ENCODE measurements at regions not wholly inside any gene's neighbourhood (a gene's known extent, or its start where the extent isn't known, plus 50 kb on each side); places are given as distances from the start of the nearest gene placed in this dataset.

- Histone ChIP-seq H3K4me1 (ENCODE audit: low read length) (no peaks in the 10 kb centered on the region), H3K9ac (ENCODE audit: low read length) (no peak overlapping the region), H4K20me1 (ENCODE audit: insufficient read depth, low read length) (no peaks in the 10 kb centered on the region), H2AFZ (ENCODE audit: low read depth, low read length) (no peak overlapping the region), H3K27me3 (ENCODE audit: low read depth, low read length) (no peaks in the 10 kb centered on the region), H3K79me2 (ENCODE audit: low read length) (no peaks in the 10 kb centered on the region), H3K36me3 (replicated peaks; ENCODE audit: low read depth, low read length) (no peaks in the 10 kb centered on the region), H3K9me3 (ENCODE audit: insufficient read depth, low read length) (no peaks in the 10 kb centered on the region), H3K4me3 (ENCODE audit: low read length) (no peak overlapping the region), H3K27ac (ENCODE audit: low read length) (no peak overlapping the region), H3K4me2 (ENCODE audit: low read length) (no peak overlapping the region)
- no peak for TF ChIP-seq EZH2phosphoT487 (IDR thresholded peaks at IDR 0.05; ENCODE audit: low read depth)
- TF ChIP-seq, protein P1, sequence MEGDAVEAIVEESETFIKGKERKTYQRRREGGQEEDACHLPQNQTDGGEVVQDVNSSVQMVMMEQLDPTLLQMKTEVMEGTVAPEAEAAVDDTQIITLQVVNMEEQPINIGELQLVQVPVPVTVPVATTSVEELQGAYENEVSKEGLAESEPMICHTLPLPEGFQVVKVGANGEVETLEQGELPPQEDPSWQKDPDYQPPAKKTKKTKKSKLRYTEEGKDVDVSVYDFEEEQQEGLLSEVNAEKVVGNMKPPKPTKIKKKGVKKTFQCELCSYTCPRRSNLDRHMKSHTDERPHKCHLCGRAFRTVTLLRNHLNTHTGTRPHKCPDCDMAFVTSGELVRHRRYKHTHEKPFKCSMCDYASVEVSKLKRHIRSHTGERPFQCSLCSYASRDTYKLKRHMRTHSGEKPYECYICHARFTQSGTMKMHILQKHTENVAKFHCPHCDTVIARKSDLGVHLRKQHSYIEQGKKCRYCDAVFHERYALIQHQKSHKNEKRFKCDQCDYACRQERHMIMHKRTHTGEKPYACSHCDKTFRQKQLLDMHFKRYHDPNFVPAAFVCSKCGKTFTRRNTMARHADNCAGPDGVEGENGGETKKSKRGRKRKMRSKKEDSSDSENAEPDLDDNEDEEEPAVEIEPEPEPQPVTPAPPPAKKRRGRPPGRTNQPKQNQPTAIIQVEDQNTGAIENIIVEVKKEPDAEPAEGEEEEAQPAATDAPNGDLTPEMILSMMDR (IDR thresholded peaks at IDR 0.05; ENCODE audit: low read depth, low read length): no peak
Measured at GRCh38 chr10:23988006-23988405, 220.9 kb upstream of the KIAA1217 start.

DNA sequence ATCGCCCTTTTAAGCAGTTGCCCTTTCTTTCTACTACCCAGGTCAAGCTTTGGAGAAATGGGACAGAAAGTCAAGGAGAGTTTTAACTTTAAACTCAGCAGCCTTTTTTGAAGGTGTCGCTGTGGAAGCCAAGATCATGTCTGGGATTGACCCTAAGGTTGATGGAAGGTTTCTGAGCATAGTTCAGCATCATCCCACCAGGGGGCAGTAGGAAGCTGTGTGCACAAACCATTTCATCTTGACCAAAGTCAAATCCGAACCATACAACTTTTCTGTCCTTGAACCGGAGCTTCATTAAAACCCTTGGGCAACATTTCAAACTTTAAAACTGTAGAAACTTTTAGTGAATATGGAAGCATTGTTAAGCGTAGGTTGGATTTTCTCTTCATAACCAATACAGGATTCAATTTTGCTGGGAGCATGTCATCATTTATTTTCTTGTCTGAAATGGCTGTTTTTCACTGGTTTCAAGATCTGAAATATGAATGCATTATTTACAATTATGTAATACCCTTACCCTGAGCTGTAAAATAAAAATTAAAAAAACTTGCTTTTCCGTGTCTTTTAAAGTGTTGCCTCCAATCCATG lies 214.4 kb upstream of the KIAA1217 start:
- TF ChIP-seq, protein P1 (IDR thresholded peaks at IDR 0.05; ENCODE audit: low read depth, low read length): peak; percentile 67
- no peak for TF ChIP-seq EZH2phosphoT487 (IDR thresholded peaks at IDR 0.05; ENCODE audit: low read depth)

DNA sequence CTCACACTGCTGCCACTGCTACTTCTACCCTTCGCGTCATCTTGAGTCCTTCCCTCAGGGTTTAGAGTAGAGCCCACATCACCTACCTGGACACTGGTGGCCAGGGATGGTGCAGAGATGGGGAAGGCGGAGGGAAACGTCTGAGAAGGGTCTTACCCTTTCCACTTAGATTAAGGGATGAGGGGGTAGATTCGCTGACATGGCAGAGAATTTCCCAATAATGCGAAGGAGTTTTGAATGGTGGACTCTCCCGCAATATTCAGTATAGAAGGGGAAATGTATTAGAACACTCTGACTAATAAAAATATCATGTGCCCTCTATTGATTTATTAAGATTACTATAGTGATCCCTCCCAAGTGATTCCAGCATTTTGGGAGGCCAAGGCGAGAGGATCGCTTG lies 209.5 kb upstream of the KIAA1217 start:
- H4K20me1 ChIP-seq (ENCODE audit: insufficient read depth, low read length): no peaks in the 10 kb centered on the region
- H3K27me3 ChIP-seq (ENCODE audit: low read depth, low read length): no peaks in the 10 kb centered on the region
- H3K4me2 ChIP-seq (ENCODE audit: low read length): no peak overlapping the region
- H3K79me2 ChIP-seq (ENCODE audit: low read length): no peaks in the 10 kb centered on the region
- no peak overlapping the region for H3K9ac ChIP-seq (ENCODE audit: low read length)
- no peaks in the 10 kb centered on the region for H3K36me3 ChIP-seq (replicated peaks; ENCODE audit: low read depth, low read length)
- H3K9me3 ChIP-seq (ENCODE audit: insufficient read depth, low read length): no peaks in the 10 kb centered on the region
- no peak overlapping the region for H3K27ac ChIP-seq (ENCODE audit: low read length)
- no peaks in the 10 kb centered on the region for H3K4me1 ChIP-seq (ENCODE audit: low read length)
- TF ChIP-seq, protein P1 (IDR thresholded peaks at IDR 0.05; ENCODE audit: low read depth, low read length): no peak
- TF ChIP-seq EZH2phosphoT487 (IDR thresholded peaks at IDR 0.05; ENCODE audit: low read depth): no peak
- no peak overlapping the region for H3K4me3 ChIP-seq (ENCODE audit: low read length)
- H2AFZ ChIP-seq (ENCODE audit: low read depth, low read length): no peak overlapping the region

More for the DNA sequence above, 214.4 kb upstream of the KIAA1217 start:
- H4K20me1 ChIP-seq (ENCODE audit: insufficient read depth, low read length): no peaks in the 10 kb centered on the region
- H3K79me2 ChIP-seq (ENCODE audit: low read length): no peaks in the 10 kb centered on the region
- no peak overlapping the region for H3K9ac ChIP-seq (ENCODE audit: low read length)
- H3K4me3 ChIP-seq (ENCODE audit: low read length): no peak overlapping the region
- H3K4me2 ChIP-seq (ENCODE audit: low read length): peak overlapping the region; percentile 33
- H3K36me3 ChIP-seq (replicated peaks; ENCODE audit: low read depth, low read length): no peaks in the 10 kb centered on the region
- no peaks in the 10 kb centered on the region for H3K27me3 ChIP-seq (ENCODE audit: low read depth, low read length)
- no peaks in the 10 kb centered on the region for H3K4me1 ChIP-seq (ENCODE audit: low read length)
- no peak overlapping the region for H2AFZ ChIP-seq (ENCODE audit: low read depth, low read length)
- no peaks in the 10 kb centered on the region for H3K9me3 ChIP-seq (ENCODE audit: insufficient read depth, low read length)
- no peak overlapping the region for H3K27ac ChIP-seq (ENCODE audit: low read length)

- H3K36me3 ChIP-seq (replicated peaks; ENCODE audit: low read depth, low read length): no peaks in the 10 kb centered on the region
- H3K4me1 ChIP-seq (ENCODE audit: low read length): no peaks in the 10 kb centered on the region
- H4K20me1 ChIP-seq (ENCODE audit: insufficient read depth, low read length): no peaks in the 10 kb centered on the region
- H3K27ac ChIP-seq (ENCODE audit: low read length): no peak overlapping the region
- H3K4me3 ChIP-seq (ENCODE audit: low read length): no peak overlapping the region
- TF ChIP-seq, protein P1 (IDR thresholded peaks at IDR 0.05; ENCODE audit: low read depth, low read length): no peak
- no peak for TF ChIP-seq EZH2phosphoT487 (IDR thresholded peaks at IDR 0.05; ENCODE audit: low read depth)
- no peaks in the 10 kb centered on the region for H3K27me3 ChIP-seq (ENCODE audit: low read depth, low read length)
- no peak overlapping the region for H2AFZ ChIP-seq (ENCODE audit: low read depth, low read length)
- no peaks in the 10 kb centered on the region for H3K9me3 ChIP-seq (ENCODE audit: insufficient read depth, low read length)
- H3K9ac ChIP-seq (ENCODE audit: low read length): no peak overlapping the region
- H3K79me2 ChIP-seq (ENCODE audit: low read length): no peaks in the 10 kb centered on the region
- H3K4me2 ChIP-seq (ENCODE audit: low read length): no peak overlapping the region
Measured at GRCh38 chr10:24000271-24000813, 208.6 kb upstream of the KIAA1217 start.
